HG02973 (cell line): ENCODE measurements at regions not wholly inside any gene's neighbourhood (a gene's known extent, or its start where the extent isn't known, plus 50 kb on each side); places are given as distances from the start of the nearest gene placed in this dataset.
"Not testable (repeated sequence)": the region's sequence is repeated elsewhere in the genome, so short reads cannot be mapped to it uniquely, and the experiment has no call there.

Experiments used
- ATAC-seq: cut with Tn5 transposase; IDR thresholded peaks from one replicate; pipeline ENCODE4 v1.9.1; 2021; ENCODE audit warnings: moderate library complexity; ENCODE audit not compliant: unreplicated experiment

GRCh38 chr7:3159926-3160325, 116.3 kb upstream of the CARD11 start:
- ATAC-seq: not testable (repeated sequence)

DNA sequence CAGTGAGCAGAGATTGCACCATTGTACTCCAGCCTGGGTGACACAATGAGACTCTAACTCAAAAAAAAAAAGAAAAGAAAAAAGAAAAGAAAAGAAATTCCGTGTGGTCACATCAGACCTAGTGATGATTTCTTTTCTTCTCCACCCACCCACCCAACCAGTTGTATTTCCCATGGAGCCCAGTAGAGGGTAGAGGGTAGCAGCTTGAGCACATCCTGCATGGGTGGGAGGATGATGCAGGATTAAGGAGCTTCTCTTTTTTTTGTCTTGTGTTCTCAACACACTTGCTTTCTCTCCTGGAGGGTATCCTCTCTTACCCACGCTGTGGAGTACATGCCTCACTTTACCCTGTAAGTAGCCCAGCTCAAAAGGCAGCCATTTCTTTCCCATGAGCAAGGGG, 118.6 kb upstream of the CARD11 start:
- ATAC-seq: no peak

DNA sequence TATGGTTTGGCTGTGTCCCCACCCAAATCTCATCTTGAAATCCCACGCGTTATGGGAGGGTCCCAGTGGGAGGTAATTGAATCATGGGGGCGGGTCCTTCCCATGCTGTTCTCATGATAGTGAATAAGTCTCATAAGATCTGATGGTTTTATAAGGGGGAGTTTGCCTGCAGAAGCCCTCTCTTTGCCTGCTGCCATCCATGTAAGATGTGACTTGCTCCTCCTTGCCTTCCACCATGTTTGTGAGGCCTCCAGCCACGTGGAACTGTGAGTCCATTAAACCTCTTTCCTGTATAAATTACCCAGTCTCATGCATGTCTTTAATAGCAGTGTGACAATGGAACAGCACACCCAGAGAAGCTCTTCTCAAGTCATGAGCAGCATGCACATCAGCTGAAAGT, 119.1 kb upstream of the CARD11 start:
- not testable (repeated sequence) for ATAC-seq

- ATAC-seq: no peak
Observed at GRCh38 chr7:3164380-3164792, 120.7 kb upstream of the CARD11 start.

- ATAC-seq: no peak
Observed at GRCh38 chr7:3165681-3166580, 122.3 kb upstream of the CARD11 start.

- ATAC-seq: no peak
Observed at GRCh38 chr7:3167551-3167950, 123.9 kb upstream of the CARD11 start.

GRCh38 chr7:3168370-3168769, 124.7 kb upstream of the CARD11 start:
- no peak for ATAC-seq

DNA sequence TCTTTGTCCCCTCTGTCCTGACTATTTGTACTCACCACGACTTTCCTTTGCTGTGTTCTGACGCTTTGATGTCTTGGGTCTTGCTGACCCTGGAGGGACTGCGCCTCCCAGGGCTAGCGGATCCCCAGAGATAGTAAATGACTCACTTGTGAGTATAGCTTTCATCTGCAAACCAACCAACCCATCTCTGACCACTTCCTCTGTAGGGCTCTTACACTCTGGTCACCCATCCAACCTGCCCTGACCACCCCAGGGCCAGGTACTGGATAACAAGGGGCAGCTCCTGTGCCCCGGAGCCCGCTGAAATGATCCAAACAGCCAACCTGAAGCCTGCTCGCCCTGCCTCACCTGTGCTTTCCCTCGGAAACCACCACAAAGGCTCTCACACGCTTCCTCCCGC, 125.2 kb upstream of the CARD11 start:
- no peak for ATAC-seq

DNA sequence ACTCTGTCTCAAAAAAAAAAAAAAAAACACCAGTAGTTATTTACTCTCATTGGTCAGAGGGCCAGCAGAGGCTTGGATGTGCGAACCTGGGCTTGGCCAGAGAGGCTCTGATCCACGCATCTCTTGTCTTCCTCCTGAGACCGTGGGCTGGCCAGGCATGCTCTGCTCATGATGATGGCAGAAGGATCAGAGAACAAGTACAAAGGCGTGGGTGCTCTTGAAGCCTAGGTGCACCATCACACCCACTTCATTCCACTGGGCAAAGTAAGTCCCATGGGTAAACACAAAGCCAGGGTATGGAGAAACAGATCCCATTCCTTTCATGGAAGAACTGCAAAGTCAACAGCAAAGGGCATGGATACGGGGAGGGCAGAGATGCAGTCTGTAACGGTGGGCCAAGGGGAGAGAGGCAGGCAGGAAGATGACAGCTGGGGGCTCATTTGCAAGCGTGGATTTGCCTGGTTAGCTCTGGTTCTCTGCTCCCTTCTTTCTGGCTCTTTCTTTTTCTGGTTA, 128.2 kb upstream of the SDK1 start:
- ATAC-seq: no peak

- ATAC-seq: no peak
Observed at GRCh38 chr7:3174515-3175284, 126.4 kb upstream of the SDK1 start.

DNA sequence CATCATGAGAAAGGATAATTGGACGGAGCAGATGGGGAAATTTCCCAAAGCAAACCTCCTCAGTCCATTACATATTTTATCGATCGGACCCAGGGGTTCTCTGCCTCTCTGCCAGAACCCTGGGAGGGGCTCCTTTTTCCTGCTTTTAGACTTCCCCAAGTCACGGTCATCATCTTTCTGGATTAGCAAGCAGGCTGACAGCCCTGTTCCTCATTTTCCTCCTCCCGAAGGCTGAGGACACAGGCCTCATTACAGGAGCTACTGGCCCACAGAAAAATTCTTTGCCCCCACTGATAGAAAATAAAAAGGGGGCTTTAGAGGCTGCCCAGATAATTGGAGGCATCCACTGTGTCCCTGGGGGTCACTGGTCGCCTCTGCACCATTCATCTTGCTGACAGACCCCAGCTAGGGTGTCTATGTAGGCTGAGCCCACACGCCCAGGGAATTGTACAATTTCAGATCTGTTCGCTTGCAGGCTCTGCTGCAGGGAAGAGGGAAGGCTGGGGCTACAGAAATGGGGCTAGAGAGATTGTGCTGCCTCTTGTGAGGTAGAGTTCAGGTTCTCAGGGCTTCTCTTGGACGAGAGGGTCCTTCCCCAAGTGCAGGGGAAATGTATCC, 125.7 kb upstream of the SDK1 start:
- ATAC-seq: no peak

DNA sequence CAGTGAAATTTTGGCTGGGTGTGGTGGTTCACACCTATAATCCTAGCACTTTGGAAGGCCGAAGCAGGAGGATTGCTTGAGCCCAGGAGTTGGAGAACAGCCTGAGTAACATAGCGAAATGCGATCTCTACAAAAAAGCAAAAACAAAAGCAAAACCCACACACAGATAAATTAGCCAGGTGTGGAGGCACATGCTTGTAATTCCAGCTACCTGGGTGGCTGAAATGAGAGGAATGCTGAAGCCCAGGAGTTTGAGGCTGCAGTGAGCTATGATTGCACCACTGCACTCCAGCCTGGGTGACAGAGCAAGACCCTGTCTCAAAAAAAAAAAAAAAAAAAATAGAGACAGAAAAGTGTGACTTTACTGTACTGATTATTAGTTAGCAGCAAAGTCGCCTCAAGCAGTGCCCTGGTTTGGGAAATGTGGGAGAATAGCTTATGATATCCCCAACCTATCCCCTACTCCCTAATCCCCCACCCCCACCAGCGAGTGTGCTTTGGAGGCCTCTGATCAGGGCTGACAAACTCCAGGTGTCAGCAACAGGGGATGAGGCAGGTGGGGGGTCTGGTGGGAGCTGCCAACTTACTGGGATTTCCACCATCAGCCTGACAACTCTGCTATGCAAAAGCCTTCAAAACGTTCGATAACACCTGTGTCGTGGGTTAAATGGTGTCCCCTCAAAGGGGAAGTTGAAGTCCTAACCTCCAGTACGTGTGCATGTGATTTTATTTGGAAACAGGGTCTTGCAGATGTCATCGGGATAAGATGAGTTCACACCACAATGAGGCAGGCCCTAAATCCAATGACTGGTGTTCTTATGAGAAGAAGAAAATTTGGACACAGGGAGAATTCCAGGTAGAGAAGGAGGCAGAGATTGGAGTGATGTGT, 124.7 kb upstream of the SDK1 start:
- no peak for ATAC-seq

DNA sequence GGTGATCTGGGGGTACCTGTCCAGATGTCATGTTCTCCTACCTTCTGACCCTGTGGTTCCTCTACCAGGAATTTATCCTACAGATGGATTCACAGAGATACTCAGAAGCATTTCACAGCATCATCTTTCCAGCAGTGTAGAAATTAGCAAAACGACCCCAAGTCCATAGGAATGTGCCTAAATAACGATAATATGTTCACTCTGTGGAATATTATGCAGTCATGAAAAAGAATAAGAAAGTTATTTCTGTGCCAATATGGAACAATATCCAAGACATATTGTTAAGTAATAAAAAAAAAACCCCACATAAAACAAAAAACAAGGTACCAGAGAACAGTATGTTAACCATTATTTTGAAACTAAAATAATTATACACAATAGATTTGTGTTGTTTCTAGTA, 123.8 kb upstream of the SDK1 start:
- no peak for ATAC-seq

DNA sequence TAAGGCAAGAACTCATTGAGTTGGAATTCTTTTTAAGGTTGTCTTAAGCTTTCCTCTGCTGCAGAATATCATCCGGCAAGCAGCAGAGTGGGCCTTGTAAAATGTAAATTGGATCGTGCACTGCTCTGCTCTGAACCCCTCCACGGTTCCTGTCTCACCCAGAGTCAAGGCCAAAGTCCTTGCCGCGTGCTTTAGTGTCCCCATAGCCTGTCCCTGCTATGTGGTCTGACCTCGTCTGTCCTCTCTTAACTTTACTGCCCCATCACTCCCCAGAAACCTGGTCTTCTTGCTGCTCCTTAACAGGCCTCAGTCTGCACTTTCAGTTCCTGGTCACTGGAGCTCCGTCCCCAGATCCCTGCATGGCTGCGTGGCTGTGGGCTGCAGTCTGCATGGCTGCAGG, 121.6 kb upstream of the SDK1 start:
- ATAC-seq: no peak

- ATAC-seq: no peak
Observed at GRCh38 chr7:3180604-3181003, 120.4 kb upstream of the SDK1 start.

GRCh38 chr7:3182055-3182454, 119.0 kb upstream of the SDK1 start:
- not testable (repeated sequence) for ATAC-seq

DNA sequence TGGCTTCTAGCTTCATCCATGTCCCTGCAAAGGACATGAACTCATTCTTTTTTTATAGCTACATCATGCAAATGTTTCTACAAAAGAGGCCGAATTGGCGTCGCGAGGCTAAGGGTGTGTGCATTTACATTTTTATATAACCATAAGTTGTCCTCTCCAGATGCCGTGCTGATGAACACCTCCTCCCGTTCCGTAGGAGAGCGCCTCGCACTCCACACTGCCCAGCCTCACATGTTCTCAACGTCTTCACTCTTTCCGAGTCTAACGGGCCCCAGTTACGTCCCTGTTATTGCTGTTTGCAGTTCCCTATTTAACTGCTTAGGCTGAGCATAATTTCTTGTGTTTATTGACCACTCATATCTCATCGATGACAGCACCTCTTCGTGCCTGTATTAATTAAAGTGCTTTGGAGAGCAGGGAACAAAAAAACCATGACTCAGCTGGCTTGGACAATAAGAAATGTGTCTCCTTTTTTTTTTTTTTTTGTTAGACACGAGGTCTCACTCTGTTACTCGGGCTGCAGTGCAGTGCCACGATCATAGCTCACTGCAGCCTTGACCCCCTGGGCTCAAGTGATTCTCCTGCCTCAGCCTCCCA, 113.5 kb upstream of the SDK1 start:
- ATAC-seq: no peak

- no peak for ATAC-seq
Observed at GRCh38 chr7:3188946-3189345, 112.1 kb upstream of the SDK1 start.

- no peak for ATAC-seq
Observed at GRCh38 chr7:3191548-3191947, 109.5 kb upstream of the SDK1 start.

DNA sequence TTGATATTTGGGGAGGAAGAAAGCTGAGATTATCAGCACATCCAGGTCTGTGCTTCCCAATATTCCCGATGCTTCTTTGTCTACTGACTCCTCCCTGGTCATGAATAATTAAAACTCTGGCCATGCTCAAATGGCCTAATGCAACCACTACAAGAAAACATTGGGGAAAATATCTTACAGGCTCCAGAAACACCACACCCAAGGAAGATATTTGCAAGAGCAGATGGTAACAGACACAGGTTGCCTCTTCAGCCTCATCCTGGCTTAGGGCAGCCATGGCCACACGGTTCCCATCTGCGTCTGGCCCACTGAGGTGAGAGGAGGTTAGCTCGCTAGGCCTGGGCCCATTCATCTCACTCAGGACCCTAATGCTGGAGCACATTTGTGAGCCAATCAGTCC, 108.4 kb upstream of the SDK1 start:
- ATAC-seq: no peak
